ENCODE measurements at regions not wholly inside any gene's neighbourhood (a gene's known extent, or its start where the extent isn't known, plus 50 kb on each side); places are given as distances from the start of the nearest gene placed in this dataset.

DNA sequence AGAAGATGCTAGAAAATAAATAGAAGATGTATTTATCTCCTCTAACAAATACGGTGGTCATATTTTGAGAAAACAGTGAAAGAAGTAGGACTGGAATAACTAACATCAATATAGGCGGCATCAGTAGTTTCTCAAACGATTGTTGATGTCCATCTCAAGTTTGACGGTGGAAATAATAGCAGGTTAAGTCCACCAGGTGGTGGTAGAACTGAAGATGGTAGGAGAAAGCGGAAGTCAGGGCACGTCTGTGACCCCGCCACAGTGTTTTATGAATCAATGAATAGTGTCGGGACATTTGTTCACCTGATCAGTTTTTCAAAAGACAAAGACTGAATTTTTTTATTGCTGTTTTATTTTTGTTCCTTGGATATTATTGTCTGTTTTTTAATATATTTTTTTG lies 706.4 kb upstream of the SLC10A2 start:
- TF ChIP-seq EZH2 (IDR thresholded peaks at IDR 0.05; ENCODE audit: borderline replicate concordance, low read depth, low read length, severe bottlenecking): no peak
- TF ChIP-seq, protein P1, sequence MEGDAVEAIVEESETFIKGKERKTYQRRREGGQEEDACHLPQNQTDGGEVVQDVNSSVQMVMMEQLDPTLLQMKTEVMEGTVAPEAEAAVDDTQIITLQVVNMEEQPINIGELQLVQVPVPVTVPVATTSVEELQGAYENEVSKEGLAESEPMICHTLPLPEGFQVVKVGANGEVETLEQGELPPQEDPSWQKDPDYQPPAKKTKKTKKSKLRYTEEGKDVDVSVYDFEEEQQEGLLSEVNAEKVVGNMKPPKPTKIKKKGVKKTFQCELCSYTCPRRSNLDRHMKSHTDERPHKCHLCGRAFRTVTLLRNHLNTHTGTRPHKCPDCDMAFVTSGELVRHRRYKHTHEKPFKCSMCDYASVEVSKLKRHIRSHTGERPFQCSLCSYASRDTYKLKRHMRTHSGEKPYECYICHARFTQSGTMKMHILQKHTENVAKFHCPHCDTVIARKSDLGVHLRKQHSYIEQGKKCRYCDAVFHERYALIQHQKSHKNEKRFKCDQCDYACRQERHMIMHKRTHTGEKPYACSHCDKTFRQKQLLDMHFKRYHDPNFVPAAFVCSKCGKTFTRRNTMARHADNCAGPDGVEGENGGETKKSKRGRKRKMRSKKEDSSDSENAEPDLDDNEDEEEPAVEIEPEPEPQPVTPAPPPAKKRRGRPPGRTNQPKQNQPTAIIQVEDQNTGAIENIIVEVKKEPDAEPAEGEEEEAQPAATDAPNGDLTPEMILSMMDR (IDR thresholded peaks at IDR 0.05; ENCODE audit: borderline replicate concordance, extremely low read depth, low read length, poor library complexity, severe bottlenecking): peak; percentile 40
- H3K9me3 ChIP-seq (ENCODE audit: insufficient read depth, low read length, severe bottlenecking): no peaks in the 10 kb centered on the region
- H3K27me3 ChIP-seq (ENCODE audit: insufficient read depth, low read length, poor library complexity): no peaks in the 10 kb centered on the region

DNA sequence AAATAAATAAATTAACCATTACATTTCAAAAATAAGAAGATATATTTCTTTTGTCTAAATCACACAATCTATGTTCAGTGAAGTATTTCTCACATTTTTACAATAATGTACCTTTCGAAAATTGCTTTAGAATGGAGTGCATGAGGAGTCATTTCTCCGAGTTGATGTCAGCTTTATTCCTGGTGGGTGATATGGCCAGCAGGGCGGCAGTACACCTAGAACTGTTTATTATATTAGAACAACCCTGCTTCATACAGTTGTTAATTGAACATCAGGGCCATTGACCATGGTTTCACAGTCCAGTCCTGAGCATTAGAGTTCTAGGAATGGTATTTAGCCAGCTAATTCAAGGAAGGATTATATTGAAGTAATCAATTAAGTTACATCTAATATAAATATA lies 696.3 kb upstream of the SLC10A2 start:
- H3K27ac ChIP-seq (ENCODE audit: low read length): no peak overlapping the region
- H3K4me2 ChIP-seq (ENCODE audit: insufficient read depth, low read length): no peak overlapping the region
- H3K4me1 ChIP-seq (ENCODE audit: insufficient read depth, low read length): no peaks in the 10 kb centered on the region
- no peak overlapping the region for H2AFZ ChIP-seq (ENCODE audit: low read depth, low read length)
- ATAC-seq (ENCODE audit: insufficient read depth, low read depth): no peak
- no peak for DNase-seq
- no peaks in the 10 kb centered on the region for H3K9me3 ChIP-seq (ENCODE audit: insufficient read depth, low read length, severe bottlenecking)
- H3K9ac ChIP-seq (ENCODE audit: low read depth, low read length): no peak overlapping the region
- no peaks in the 10 kb centered on the region for H3K36me3 ChIP-seq (ENCODE audit: insufficient read depth, low read length)
- no peaks in the 10 kb centered on the region for H3K79me2 ChIP-seq (ENCODE audit: insufficient read depth, low read length)
- no peak overlapping the region for H3K4me3 ChIP-seq (ENCODE audit: low read depth in 1 of 2, low read length in 2 of 2)
- no peak for TF ChIP-seq EZH2 (IDR thresholded peaks at IDR 0.05; ENCODE audit: borderline replicate concordance, low read depth, low read length, severe bottlenecking)
- TF ChIP-seq, protein P1 (IDR thresholded peaks at IDR 0.05; ENCODE audit: borderline replicate concordance, extremely low read depth, low read length, poor library complexity, severe bottlenecking): peak; percentile 41
- H3K27me3 ChIP-seq (ENCODE audit: insufficient read depth, low read length, poor library complexity): no peaks in the 10 kb centered on the region
- H4K20me1 ChIP-seq (ENCODE audit: insufficient read depth, low read length): no peaks in the 10 kb centered on the region

More for the DNA sequence above, 706.4 kb upstream of the SLC10A2 start:
- Histone ChIP-seq H3K4me3 (ENCODE audit: low read depth in 1 of 2, low read length in 2 of 2) (no peak overlapping the region), H3K4me2 (ENCODE audit: insufficient read depth, low read length) (no peak overlapping the region), H3K79me2 (ENCODE audit: insufficient read depth, low read length) (no peaks in the 10 kb centered on the region), H4K20me1 (ENCODE audit: insufficient read depth, low read length) (no peaks in the 10 kb centered on the region), H3K9ac (ENCODE audit: low read depth, low read length) (no peak overlapping the region), H3K27ac (ENCODE audit: low read length) (no peak overlapping the region), H2AFZ (ENCODE audit: low read depth, low read length) (no peak overlapping the region), H3K4me1 (ENCODE audit: insufficient read depth, low read length) (no peaks in the 10 kb centered on the region), H3K36me3 (ENCODE audit: insufficient read depth, low read length) (no peaks in the 10 kb centered on the region)
- DNase-seq (no peak), ATAC-seq (ENCODE audit: insufficient read depth, low read depth) (no peak)

DNA sequence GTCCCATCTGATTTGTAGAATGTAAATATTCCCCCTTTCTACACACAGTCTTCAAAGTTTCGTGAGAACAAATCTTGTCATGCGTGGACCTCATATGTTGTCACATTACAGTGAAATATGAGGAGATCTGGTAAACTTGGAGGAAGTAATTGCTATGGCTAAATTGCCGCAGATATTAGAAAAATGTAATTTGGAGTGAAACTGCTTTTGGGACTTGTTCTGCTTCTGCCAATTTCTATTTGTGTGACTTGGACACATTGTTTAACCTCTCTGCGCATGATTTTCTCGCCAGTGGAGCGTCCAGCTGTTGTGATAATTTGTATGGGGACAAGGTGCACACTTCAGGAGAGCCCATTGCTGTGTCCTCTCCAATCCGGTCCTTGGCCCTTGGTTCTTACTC lies 693.1 kb upstream of the SLC10A2 start:
- Histone ChIP-seq H2AFZ (ENCODE audit: low read depth, low read length) (no peak overlapping the region), H3K36me3 (ENCODE audit: insufficient read depth, low read length) (no peaks in the 10 kb centered on the region), H3K79me2 (ENCODE audit: insufficient read depth, low read length) (no peaks in the 10 kb centered on the region), H4K20me1 (ENCODE audit: insufficient read depth, low read length) (no peaks in the 10 kb centered on the region), H3K27ac (ENCODE audit: low read length) (no peak overlapping the region), H3K9ac (ENCODE audit: low read depth, low read length) (no peak overlapping the region), H3K4me1 (ENCODE audit: insufficient read depth, low read length) (no peaks in the 10 kb centered on the region), H3K27me3 (ENCODE audit: insufficient read depth, low read length, poor library complexity) (no peaks in the 10 kb centered on the region), H3K4me3 (ENCODE audit: low read depth in 1 of 2, low read length in 2 of 2) (no peak overlapping the region), H3K4me2 (ENCODE audit: insufficient read depth, low read length) (no peak overlapping the region), H3K9me3 (ENCODE audit: insufficient read depth, low read length, severe bottlenecking) (no peaks in the 10 kb centered on the region)
- DNase-seq: no peak
- TF ChIP-seq, protein P1 (IDR thresholded peaks at IDR 0.05; ENCODE audit: borderline replicate concordance, extremely low read depth, low read length, poor library complexity, severe bottlenecking): no peak
- no peak for TF ChIP-seq EZH2 (IDR thresholded peaks at IDR 0.05; ENCODE audit: borderline replicate concordance, low read depth, low read length, severe bottlenecking)
- no peak for ATAC-seq (ENCODE audit: insufficient read depth, low read depth)

DNA sequence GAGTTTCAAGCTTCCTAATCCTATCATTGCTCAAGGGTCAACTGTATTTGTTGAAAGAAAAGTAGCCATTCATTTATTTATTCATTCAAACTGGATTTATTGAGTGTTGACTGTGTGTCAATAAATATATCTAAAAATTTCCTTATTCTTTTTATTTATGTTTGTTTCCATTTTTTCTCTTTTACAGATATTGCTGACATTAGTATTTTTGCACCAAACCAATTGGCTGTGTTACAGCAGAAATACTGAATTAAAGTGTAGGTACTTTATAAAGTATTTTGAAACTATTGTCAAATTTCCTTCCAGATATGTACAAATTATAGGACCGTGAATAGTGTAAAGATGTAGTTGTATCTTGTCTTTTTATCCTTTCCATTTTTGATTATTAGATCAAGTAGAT lies 692.0 kb upstream of the SLC10A2 start:
- ATAC-seq (ENCODE audit: insufficient read depth, low read depth): no peak
- H4K20me1 ChIP-seq (ENCODE audit: insufficient read depth, low read length): no peaks in the 10 kb centered on the region
- no peaks in the 10 kb centered on the region for H3K27me3 ChIP-seq (ENCODE audit: insufficient read depth, low read length, poor library complexity)
- no peak overlapping the region for H3K9ac ChIP-seq (ENCODE audit: low read depth, low read length)
- H3K36me3 ChIP-seq (ENCODE audit: insufficient read depth, low read length): no peaks in the 10 kb centered on the region
- H3K4me3 ChIP-seq (ENCODE audit: low read depth in 1 of 2, low read length in 2 of 2): no peak overlapping the region
- DNase-seq: no peak
- H3K9me3 ChIP-seq (ENCODE audit: insufficient read depth, low read length, severe bottlenecking): no peaks in the 10 kb centered on the region
- no peak overlapping the region for H3K4me2 ChIP-seq (ENCODE audit: insufficient read depth, low read length)
- H3K27ac ChIP-seq (ENCODE audit: low read length): no peak overlapping the region
- no peak overlapping the region for H2AFZ ChIP-seq (ENCODE audit: low read depth, low read length)
- TF ChIP-seq EZH2 (IDR thresholded peaks at IDR 0.05; ENCODE audit: borderline replicate concordance, low read depth, low read length, severe bottlenecking): no peak
- TF ChIP-seq, protein P1 (IDR thresholded peaks at IDR 0.05; ENCODE audit: borderline replicate concordance, extremely low read depth, low read length, poor library complexity, severe bottlenecking): no peak
- H3K79me2 ChIP-seq (ENCODE audit: insufficient read depth, low read length): no peaks in the 10 kb centered on the region
- H3K4me1 ChIP-seq (ENCODE audit: insufficient read depth, low read length): no peaks in the 10 kb centered on the region
